ENCODE measurements at regions not wholly inside any gene's neighbourhood (a gene's known extent, or its start where the extent isn't known, plus 50 kb on each side); places are given as distances from the start of the nearest gene placed in this dataset.
A peak's percentile ranks its signal among the peaks of the same experiment; 100 is the strongest.

DNA sequence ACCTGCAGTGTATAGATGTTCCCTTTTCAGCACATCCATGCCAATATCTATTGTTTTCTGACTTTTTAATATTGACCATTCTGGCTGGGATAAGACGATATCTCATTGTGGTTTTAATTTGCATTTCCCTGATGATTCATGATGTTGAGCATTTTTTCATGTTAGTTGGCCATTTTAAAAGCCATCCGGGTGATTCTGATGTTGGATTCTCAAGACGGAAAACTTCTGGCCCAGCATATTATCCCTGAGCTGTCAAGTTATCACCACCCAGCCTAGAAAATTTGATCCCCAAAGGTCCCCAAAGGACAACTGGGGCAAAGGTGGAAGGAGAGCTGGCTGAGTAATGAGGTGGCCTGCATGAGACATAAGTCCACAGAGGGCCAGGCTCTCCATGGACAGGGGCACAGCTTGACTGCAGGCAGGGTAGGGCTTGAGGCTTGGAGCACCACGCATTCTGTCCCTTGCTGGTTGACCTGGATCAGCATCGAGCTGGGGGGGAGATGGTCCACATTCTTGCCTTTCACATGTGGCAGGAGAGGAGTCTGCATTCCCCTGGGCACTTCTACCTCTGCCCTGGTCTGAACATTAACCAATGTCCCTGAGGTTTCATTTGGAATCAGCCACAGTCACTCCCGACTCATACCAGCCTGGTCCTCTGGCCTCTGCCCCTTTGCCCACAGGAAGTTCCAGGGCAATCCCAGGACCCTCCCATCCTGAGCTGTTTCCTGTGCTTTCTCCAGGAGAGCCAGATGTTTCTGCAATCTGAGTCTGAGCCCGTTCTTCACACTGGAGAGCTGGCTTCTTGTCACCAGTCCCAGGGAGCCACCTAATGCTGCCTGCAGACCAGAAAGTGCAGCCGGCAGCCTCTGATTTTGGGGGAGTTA lies 69.2 kb downstream of the ISG20 start:
- peak overlapping the region in 1 of 21 experiments; percentile 14 for H3K27ac ChIP-seq
- no peak overlapping the region for H3K4me3 ChIP-seq

DNA sequence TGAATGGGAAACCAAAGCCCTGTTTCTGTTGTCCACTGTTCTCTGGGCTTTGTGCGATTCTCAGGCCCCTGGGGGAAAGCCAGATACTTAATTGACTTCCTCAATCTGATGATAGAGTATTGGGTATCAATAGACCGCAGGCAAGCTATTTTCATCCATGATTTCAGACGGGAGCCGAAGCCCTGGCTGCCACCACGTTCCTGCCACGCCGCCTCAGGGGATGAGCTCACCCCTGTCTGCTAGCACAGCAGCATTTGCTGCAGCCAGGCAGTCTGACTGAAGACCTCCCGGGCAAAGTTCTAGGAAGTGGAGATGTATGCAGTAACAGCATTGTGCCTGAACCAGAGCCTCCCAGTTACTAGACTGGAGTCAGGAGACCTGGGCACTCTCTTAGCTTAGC lies 69.8 kb downstream of the ISG20 start:
- H3K27ac ChIP-seq: peak overlapping the region in 1 of 21 experiments; percentile 14
- no peak overlapping the region for H3K4me3 ChIP-seq

DNA sequence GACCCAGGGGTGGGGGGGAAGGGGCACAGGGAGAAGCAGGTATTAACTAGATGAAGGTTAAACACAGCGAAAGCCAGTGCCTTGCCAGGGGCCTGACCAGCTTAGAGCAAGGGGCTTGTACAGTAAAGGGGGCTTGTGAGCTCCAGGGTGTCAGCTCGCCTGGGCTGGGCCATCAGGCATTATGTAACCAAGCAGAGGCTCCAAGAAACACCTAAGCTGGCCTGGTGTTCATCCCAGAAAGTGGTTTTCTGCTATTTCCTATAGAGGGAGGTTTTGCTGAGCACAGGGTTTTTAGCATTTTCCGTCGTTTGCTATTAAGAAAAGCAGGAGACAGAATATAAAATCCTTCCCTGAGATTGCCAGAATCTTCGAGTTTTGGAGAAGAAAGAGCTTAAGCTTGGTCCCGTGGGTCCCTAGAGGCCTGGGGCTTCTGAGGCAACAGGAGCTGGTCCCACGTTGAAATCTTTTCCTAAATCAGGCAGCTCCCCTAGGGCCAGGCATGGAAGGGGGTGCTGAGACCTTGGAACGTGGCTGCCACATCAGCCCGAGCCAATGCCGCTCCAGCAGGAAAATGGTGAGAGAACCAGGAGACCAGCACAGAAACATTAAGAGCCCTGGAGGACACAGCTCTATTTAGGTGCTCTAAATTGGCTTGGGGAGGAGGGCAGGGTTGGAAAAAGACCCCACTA lies 71.4 kb downstream of the ISG20 start:
- H3K27ac ChIP-seq: no peak overlapping the region

DNA sequence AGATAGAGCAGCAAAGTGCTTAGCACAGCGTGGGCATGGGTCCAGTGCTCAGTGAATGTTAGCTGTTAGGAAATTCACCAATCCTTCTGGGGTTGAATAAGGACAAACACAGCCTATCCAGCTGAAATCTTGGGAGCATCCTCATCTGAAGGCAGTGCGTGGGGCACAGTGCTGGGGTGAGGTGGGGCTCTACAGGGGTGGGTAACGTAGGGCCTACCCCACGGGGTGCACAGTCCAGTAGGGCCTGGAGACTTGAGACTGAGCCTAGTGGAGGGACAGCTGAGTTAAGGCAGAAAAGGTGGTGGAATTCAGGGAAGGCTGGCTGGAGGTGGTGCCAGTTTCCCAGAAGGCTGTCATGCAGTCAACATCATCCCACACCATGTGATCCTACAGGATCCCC lies 73.0 kb downstream of the ISG20 start:
- Histone ChIP-seq H3K27ac (no peak overlapping the region), H3K4me3 (no peak overlapping the region)

More for the DNA sequence above, 71.4 kb downstream of the ISG20 start:
- H3K4me3 ChIP-seq: no peak overlapping the region

DNA sequence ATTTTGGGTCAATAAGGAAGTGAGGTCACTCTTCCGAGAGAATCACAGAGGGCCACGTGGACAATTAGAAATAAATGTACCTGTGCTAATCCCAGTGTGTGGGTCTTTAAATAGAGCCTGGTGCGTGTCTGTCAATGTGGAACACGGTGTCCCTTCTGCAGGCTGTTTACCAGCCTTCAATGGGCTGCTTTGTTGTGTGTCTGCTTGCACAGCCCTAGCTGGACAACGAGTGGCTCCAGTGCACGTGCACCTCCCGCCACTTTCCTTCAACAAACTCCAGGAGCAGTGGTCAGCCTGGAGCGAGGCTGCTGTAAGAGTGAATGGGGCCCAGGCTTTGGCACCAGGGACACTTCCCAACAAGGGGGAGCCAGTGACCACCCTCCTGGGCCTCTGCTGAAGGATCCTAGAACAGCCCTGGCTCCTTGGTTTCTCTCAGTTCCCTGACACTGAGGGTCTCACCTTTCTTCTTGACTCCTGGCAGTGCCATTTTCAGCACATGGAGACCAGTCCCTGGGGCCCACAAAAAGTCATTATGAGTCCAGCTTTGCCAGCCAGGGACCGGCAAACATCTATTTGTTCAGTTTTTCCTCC lies 76.1 kb downstream of the ISG20 start:
- H3K27ac ChIP-seq: no peak overlapping the region
- H3K4me3 ChIP-seq: no peak overlapping the region

DNA sequence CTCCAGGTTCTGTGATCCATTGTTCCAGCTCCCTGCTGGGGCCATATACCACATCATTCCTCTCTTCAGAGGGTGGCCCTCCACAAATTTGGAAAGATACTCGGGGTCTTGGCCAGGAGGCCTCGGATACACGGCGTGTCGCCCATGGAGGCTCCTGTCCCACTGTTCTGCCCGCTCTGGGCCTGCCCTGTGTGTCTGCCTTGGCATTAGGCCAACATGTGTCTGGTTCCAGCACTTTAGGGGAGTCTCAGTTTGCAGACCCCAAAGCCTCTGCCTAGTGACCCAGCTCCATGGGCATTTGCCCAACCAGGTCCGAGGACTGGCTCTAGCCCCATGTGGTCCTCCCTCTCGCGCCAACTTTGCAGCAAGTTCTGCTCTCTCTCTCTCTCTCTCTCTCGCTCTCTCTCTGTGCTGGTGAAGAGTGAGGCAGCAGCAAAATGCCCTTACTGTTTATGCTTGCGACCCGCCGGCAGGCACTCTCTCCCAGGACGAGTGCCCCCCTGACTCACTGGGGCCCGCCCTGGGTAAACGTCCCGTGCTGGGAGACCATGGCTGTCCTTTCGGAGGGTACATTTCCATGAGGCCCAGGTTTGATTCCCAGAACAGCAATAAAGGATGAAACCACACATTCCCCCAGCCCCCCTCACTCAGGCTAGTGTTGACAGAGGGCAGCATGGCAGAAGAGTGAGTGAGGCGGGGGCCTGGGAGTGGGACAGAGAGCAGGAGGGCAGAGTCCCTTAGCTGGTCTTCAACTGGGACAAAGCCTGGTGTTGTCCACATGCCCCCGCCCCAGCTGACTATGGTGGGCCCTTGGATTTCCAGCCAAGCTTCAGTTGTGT lies 77.9 kb downstream of the ISG20 start:
- Histone ChIP-seq H3K4me3 (no peak overlapping the region), H3K27ac (no peak overlapping the region)

DNA sequence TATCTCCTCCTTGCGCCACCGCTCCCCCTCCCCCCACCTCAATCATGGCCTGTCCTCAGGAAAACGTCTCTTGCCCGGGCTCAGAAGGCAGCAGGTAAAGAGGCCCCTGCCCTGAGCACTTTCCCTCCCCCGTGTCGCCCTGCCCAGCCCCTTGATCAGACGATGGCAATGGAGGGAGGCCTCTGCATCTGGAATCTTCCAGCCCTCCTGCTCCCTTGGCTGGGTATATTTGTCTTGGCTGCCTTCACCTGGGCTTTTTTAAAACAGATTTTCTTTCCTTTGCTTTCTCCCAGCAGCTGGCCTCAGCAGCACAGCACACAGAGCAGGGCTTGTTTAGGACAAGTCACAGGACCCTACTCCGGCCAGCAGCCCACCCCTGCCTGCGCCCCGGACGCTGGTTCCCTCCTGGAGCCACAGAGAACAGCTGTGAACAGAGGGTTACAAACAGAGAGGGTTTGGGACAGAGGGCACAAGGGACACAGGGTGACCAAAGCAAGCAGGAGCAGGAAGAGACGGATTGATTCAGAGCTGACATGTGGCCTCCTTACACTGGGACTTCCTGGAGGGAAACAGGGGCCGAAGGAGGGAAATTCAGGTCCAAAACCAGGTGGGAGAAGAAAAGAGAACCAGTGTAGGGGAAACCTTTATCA lies 78.7 kb downstream of the ISG20 start:
- Histone ChIP-seq H3K4me3 (no peak overlapping the region), H3K27ac (no peak overlapping the region)

DNA sequence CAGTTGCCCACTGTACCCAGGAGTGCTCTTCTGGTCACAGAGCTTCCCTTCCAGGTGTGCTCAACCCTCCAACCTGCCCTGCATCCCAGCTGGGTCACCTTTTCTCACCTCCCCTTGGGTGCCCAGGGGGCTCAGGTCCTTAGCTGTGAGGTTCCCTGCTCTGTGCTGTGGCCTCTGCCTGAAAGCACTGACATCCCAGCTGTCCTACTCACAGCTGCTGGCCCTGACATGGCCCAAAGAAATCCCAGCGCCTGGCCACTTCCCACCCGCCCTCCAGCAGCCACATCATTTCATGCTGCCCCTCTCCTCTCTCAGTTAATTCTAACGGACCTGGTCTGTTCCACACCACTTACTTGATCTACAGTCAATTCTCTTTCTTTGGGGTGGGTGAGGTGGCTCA lies 79.9 kb downstream of the ISG20 start:
- no peak overlapping the region for H3K4me3 ChIP-seq
- no peak overlapping the region for H3K27ac ChIP-seq

DNA sequence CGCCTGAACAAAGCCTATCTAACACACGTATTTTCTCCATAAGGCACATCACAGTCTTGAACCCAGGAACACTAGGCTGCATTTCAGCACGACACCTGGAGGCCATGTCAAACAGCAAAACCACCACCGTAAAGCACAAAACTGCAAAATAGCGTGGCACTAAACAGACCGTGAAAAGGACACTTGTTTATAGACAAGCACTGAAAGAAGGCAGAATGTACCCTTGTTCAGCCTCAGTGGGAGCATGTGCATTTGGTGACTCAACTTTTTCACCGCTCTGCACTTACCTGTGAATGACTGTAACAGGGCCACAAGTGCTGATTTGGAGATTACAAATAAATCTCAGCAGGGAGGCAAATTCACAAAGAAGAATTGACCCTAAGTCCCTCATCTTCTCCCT lies 80.8 kb downstream of the ISG20 start:
- H3K4me3 ChIP-seq: no peak overlapping the region
- H3K27ac ChIP-seq: no peak overlapping the region

DNA sequence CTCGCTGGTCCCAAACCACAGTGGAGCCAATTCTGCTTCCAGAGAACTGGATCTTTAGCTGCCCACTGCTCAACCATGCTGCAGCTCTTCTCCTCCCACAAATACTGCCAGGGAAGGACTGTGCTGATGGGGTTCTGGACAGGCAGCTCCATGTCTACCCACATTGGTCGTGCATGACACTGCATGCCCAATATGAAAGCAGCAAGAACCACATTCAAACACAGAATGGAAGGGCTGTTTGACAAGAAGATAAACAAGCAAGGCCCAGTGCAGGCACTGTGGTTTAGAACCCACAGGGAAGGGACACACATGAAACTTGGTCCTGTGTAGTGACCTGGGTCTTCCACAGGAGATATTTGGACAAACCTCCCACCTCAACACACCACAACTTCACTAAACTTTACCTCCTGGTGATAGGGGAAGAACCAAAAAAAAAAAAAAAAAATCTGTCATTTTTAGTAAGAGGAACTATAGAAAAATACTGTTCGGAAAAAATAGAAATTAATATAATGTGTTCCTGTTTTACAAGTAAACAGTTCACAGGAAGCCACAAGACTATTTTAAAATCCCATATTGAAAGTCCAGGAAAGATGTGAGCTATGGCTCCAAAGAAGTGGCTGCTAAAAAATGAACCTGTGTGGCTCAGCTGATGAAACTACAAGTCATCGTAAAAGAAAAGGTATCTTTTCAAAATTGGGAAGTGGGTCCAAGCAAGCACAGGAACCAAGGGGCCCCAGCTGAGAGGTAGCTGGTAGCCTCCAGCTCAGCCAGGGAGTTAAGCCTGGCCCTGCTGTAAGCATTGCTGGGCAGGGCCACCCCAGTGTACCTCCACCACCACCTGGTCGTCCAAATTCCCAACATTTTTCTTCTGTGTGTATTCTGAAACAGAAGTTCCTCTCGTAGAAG lies 77.7 kb upstream of the ACAN start:
- H3K27ac ChIP-seq: no peak overlapping the region
- H3K4me3 ChIP-seq: no peak overlapping the region

DNA sequence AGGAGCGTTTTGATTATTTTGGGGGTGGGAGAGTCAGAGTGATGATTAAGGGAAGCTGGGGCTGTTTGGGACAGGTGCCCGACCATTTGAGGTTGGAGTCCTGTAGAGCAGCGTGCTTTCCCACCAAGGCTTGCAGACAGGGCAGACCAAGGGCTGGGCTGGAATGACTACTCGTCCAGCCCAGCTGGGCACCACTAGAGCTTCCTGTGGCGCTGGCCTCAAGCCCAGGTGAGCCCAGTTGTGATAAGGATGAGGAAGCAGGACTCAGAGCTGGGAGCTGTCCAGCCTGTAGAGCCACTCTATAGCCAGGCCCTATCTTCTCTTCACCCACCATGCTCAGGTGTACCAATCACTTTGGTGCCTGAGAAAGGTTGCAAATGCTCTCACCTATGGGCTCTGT lies 75.8 kb upstream of the ACAN start:
- no peak overlapping the region for H3K4me3 ChIP-seq
- H3K27ac ChIP-seq: no peak overlapping the region

DNA sequence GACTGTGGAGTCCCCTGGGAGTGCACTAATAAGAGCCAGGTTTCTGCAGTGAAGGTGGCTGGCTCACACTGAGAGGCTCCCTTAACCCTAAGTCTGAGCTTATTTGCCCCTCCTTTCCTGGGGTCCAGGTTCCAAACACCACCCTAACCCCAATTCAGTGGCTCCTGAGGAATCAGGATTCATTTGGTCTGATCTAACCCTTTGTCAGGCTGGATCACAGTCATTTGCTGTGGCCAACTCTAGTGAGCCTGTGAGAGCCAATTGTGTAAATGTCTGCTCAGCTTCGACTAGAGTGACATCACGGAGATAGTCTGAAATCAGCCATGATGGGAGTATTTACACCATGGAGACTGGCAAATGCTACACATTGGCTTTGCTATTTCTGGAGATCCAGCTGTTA lies 73.7 kb upstream of the ACAN start:
- H3K27ac ChIP-seq: no peak overlapping the region
- no peak overlapping the region for H3K4me3 ChIP-seq

DNA sequence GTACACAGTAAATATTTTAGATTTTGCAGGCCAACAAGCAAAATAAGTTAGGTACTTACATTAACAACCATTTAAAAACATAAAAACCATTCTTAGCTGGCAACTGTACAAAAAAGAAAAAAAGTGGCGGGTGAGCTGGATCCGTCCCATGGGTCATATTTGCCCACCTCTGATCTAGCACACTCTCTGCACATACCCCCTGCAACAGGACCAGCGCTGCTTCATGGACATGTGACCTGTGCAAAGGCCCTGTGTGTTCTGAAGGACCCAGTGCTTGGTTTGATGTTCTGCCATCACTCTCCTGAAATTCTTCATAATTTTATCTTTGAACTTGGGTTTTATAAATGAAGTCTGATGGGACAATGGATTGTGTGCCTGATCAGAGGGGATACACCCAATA lies 72.5 kb upstream of the ACAN start:
- no peak overlapping the region for H3K4me3 ChIP-seq
- H3K27ac ChIP-seq: no peak overlapping the region

DNA sequence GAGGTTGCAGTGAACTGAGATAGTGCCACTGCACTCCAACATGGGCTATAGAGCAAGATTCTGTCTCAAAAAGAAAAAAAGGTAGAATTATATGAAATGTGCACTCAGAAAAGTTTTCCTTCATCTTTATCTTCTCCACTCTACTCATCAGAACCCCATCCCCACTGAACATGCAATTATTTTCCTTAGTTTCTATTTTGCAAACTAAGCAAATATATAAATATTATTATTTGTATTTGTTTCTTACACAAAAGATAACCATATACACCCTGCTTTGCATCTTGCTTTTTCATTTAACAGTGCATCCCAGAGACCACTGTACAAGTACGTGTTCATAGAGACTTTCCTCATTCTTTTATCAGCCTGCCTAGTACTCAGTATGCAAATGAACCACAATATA lies 68.0 kb upstream of the ACAN start:
- no peak overlapping the region for H3K4me3 ChIP-seq
- H3K27ac ChIP-seq: no peak overlapping the region

DNA sequence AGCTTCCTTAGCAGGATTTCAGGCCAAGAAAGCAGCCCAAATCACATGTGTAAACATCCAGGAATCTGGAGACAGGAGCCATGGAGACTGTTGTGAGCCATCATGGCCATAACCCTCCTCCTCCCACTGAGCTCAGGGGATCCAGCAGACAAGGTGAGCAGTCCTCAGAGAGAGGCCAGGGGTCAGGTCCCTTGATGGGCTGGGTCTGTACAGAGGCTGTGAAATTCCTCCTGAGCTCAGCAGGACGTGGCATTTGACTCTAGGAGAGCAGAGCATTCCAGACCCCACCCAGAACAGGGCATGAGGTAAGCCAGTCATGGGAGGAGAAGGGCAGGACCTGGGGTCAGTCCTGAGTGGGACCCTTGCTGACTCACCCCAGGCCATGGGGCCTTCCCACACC lies 67.0 kb upstream of the ACAN start:
- H3K27ac ChIP-seq: no peak overlapping the region
- no peak overlapping the region for H3K4me3 ChIP-seq

DNA sequence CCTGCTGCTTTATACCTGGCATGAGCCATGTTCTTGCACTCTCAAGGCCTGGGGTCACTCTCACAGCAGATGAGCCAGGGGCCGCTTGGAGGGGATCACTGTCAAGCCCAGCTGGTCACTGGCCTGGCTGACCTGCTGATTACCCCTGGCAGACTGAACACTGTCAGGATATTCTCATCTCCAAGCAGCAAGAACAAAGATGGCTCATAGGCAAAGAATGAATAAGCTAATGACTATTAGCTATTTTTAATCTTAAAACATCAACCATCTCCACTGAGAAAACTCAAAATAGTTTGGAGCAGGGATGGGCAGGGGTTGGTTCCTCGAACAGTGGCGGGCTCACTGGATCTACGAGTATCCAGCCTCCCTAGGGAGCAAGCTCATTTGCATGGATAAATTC lies 64.4 kb upstream of the ACAN start:
- H3K27ac ChIP-seq: no peak overlapping the region
- no peak overlapping the region for H3K4me3 ChIP-seq

DNA sequence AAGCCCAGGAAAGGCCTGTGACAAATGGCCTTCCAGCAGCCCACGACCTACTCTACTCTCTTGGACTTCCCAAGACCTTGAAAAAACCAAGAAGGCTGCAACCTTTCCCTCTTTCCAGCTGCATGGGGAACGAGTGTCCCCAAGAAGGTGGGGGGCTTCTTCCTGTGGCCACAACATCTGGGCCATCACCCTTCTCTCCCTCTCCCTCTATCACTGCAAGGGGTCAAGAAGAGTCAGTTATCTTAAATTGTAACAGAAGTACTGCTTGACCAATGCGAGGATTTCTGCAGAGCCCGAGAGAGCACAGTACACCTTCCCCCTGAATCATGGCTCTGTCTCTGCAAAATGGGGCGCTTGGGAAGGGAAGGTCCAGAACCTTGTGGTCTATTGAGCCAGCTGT lies 63.7 kb upstream of the ACAN start:
- Histone ChIP-seq H3K27ac (no peak overlapping the region), H3K4me3 (no peak overlapping the region)

DNA sequence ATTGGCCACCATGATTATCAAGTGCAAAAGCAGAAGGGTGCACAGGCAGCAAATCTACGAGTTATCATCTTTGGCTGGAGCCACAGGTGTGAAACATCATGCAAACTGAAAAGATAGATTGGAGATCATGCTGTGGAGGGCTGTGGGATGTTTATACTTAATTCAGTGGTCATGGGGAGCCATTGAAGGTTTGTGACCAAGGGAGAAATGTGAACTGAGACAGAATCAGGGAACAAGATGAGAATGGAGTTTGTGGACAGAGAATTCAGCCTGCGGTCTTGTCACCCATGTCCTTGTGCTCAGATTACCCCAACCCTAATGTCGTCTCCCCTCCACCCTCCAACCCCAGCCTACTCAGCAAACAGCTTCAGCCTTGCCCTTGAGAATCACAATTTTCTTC lies 62.9 kb upstream of the ACAN start:
- Histone ChIP-seq H3K4me3 (no peak overlapping the region), H3K27ac (no peak overlapping the region)

DNA sequence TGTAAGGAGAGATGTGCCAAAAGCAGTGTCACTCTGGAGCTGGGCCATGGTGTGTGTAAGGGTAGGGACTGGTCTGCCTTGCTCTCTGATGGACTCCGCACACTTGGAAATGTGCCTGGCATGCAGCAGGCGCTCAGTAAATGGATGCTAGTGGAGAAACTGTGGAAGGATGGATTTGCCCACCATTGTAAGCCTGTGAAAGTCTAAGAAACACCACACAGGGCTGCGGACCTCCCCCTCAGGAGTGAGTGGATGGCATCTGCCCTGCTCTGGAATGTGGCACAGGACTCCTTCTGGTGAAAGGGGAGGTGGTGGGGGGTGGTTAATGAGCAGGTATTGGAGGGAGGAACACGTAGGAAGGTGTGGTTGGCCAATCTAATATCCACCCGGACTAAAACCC lies 62.2 kb upstream of the ACAN start:
- no peak overlapping the region for H3K27ac ChIP-seq

More for the DNA sequence above, 62.2 kb upstream of the ACAN start:
- no peak overlapping the region for H3K4me3 ChIP-seq
